SK-N-SH treated with all-trans-retinoic acid at 6 μM for 48 hours (cell line): ENCODE measurements at regions not wholly inside any gene's neighbourhood (a gene's known extent, or its start where the extent isn't known, plus 50 kb on each side); places are given as distances from the start of the nearest gene placed in this dataset.

Experiments
- ATAC-seq: fragments of 200-7000 bp; cut with Tn5 transposase; 3 replicates; pipeline ENCODE4 v1.9.1; 2020; ENCODE audit warnings: mild to moderate bottlenecking, moderate library complexity
- ARNTL ChIP-seq: fragments of 450-650 bp; formaldehyde crosslinking; IDR thresholded peaks from 2 replicates; pipeline ENCODE4 v1.5.0; 2020; ENCODE audit warnings: low read depth, mild to moderate bottlenecking, moderate library complexity, borderline replicate concordance
- BACH2 ChIP-seq: fragments of 250-450 bp; sonication (Bioruptor Pico); IDR thresholded peaks from 2 replicates; pipeline ENCODE4 v1.9.0; 2021; ENCODE audit warnings: mild to moderate bottlenecking, borderline replicate concordance
- CSDC2 ChIP-seq: fragments of 250-450 bp; sonication (Bioruptor Pico); IDR thresholded peaks from 2 replicates; pipeline ENCODE4 v1.5.0; 2020; ENCODE audit warnings: mild to moderate bottlenecking, moderate library complexity
- PPARA ChIP-seq: fragments of 250-450 bp; sonication (Bioruptor Pico); IDR thresholded peaks from 2 replicates; pipeline ENCODE4 v1.5.0; 2020; ENCODE audit warnings: mild to moderate bottlenecking, borderline replicate concordance
- SNAI2 ChIP-seq: fragments of 250-450 bp; sonication (Bioruptor Pico); IDR thresholded peaks from 2 replicates; pipeline ENCODE4 v1.5.0; 2020; ENCODE audit warnings: mild to moderate bottlenecking, moderate library complexity
- TCF4 ChIP-seq: fragments of 250-450 bp; sonication (Bioruptor Pico); IDR thresholded peaks from 2 replicates; pipeline ENCODE4 v1.8.0; 2021; ENCODE audit warnings: mild to moderate bottlenecking, moderate library complexity, borderline replicate concordance
- TOX ChIP-seq: fragments of 250-450 bp; sonication (Bioruptor Pico); IDR thresholded peaks from 2 replicates; pipeline ENCODE4 v1.8.0; 2021; ENCODE audit warnings: mild to moderate bottlenecking, moderate library complexity, borderline replicate concordance
- ZC3H10 ChIP-seq: fragments of 250-450 bp; sonication (Bioruptor Pico); IDR thresholded peaks from 2 replicates; pipeline ENCODE4 v1.5.1; 2021; ENCODE audit warnings: mild to moderate bottlenecking, moderate library complexity
- ZFP3 ChIP-seq: fragments of 250-450 bp; sonication (Bioruptor Pico); IDR thresholded peaks from 2 replicates; pipeline ENCODE4 v1.5.0; 2020; ENCODE audit warnings: mild to moderate bottlenecking, moderate library complexity
- ZFP30 ChIP-seq: fragments of 450-650 bp; formaldehyde crosslinking; IDR thresholded peaks from 2 replicates; pipeline ENCODE4 v1.5.0; 2022; ENCODE audit warnings: mild to moderate bottlenecking, moderate library complexity
- ZNF70 ChIP-seq: fragments of 450-650 bp; formaldehyde crosslinking; IDR thresholded peaks from 2 replicates; pipeline ENCODE4 v1.5.0; 2020; ENCODE audit warnings: mild to moderate bottlenecking, moderate library complexity
- ZNF8 ChIP-seq: fragments of 450-650 bp; formaldehyde crosslinking; IDR thresholded peaks from 2 replicates; pipeline ENCODE4 v1.5.0; 2020; ENCODE audit warnings: mild to moderate bottlenecking, moderate library complexity
- TF ChIP-seq, protein P1 (sequence below): fragments of 250-450 bp; sonication (Bioruptor Pico); IDR thresholded peaks from 2 replicates; pipeline ENCODE4 v1.8.0; 2021; ENCODE audit warnings: low read depth, mild to moderate bottlenecking, moderate library complexity, borderline replicate concordance
- TF ChIP-seq, protein P2 (sequence below): fragments of 250-450 bp; sonication (Bioruptor Pico); IDR thresholded peaks from 2 replicates; pipeline ENCODE4 v1.5.0; 2020; ENCODE audit warnings: mild to moderate bottlenecking, moderate library complexity
- TF ChIP-seq, protein P3 (sequence below): fragments of 250-450 bp; sonication (Bioruptor Pico); IDR thresholded peaks from 2 replicates; pipeline ENCODE4 v1.8.0; 2020; ENCODE audit warnings: mild to moderate bottlenecking, moderate library complexity, borderline replicate concordance

DNA sequence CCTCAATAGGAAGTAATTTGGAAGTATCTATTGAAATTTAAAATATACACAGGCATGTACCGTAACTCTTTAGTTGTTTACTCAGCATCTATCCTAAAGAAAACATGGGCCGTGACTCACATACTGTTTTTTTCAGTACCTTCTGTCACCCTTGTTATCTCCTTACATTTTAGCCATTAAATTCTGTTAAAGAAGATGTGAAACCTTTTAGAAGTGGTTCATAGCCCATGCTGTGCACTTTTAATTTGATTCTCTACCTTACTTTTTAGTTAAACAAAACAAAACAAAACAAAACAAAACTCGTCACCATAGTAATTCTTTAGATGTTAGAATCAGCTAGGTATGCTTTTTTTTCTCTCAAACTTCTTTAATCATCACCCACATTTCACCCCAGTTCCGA is 494.4 kb upstream of the RGS6 start:
- TF ChIP-seq, protein P1, sequence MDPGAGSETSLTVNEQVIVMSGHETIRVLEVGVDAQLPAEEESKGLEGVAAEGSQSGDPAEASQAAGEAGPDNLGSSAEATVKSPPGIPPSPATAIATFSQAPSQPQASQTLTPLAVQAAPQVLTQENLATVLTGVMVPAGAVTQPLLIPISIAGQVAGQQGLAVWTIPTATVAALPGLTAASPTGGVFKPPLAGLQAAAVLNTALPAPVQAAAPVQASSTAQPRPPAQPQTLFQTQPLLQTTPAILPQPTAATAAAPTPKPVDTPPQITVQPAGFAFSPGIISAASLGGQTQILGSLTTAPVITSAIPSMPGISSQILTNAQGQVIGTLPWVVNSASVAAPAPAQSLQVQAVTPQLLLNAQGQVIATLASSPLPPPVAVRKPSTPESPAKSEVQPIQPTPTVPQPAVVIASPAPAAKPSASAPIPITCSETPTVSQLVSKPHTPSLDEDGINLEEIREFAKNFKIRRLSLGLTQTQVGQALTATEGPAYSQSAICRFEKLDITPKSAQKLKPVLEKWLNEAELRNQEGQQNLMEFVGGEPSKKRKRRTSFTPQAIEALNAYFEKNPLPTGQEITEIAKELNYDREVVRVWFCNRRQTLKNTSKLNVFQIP (CRISPR knock-in tag), result no peak
- TF ChIP-seq, protein P2, sequence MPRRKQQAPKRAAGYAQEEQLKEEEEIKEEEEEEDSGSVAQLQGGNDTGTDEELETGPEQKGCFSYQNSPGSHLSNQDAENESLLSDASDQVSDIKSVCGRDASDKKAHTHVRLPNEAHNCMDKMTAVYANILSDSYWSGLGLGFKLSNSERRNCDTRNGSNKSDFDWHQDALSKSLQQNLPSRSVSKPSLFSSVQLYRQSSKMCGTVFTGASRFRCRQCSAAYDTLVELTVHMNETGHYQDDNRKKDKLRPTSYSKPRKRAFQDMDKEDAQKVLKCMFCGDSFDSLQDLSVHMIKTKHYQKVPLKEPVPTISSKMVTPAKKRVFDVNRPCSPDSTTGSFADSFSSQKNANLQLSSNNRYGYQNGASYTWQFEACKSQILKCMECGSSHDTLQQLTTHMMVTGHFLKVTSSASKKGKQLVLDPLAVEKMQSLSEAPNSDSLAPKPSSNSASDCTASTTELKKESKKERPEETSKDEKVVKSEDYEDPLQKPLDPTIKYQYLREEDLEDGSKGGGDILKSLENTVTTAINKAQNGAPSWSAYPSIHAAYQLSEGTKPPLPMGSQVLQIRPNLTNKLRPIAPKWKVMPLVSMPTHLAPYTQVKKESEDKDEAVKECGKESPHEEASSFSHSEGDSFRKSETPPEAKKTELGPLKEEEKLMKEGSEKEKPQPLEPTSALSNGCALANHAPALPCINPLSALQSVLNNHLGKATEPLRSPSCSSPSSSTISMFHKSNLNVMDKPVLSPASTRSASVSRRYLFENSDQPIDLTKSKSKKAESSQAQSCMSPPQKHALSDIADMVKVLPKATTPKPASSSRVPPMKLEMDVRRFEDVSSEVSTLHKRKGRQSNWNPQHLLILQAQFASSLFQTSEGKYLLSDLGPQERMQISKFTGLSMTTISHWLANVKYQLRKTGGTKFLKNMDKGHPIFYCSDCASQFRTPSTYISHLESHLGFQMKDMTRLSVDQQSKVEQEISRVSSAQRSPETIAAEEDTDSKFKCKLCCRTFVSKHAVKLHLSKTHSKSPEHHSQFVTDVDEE (CRISPR knock-in tag), result no peak
- TF ChIP-seq, protein P3, sequence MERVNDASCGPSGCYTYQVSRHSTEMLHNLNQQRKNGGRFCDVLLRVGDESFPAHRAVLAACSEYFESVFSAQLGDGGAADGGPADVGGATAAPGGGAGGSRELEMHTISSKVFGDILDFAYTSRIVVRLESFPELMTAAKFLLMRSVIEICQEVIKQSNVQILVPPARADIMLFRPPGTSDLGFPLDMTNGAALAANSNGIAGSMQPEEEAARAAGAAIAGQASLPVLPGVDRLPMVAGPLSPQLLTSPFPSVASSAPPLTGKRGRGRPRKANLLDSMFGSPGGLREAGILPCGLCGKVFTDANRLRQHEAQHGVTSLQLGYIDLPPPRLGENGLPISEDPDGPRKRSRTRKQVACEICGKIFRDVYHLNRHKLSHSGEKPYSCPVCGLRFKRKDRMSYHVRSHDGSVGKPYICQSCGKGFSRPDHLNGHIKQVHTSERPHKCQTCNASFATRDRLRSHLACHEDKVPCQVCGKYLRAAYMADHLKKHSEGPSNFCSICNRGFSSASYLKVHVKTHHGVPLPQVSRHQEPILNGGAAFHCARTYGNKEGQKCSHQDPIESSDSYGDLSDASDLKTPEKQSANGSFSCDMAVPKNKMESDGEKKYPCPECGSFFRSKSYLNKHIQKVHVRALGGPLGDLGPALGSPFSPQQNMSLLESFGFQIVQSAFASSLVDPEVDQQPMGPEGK, result no peak
- no peak for ATAC-seq

DNA sequence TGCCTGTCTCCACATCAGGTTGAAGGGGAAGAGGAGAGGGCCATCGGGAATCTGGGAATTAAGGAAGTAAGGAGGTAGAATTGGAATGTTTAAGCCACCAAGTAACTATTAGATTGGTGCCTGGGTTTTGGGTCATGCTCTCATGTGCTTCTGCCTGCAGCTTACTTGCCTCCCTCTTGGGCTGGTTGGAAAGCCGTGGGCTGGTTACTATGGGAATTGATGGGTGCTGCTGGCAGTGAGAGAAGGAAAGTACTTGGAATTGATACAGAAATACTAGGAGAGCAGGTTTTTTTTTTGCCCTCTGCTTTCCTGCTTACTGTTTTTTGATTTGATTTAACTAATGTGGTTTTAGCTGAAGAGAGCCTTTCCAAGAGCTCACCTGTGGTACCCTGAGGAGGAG is 493.5 kb upstream of the RGS6 start:
- peak; percentile 68 for ATAC-seq
- TF ChIP-seq TCF4 (no peak), ARNTL (CRISPR knock-in tag) (no peak), ZNF70 (CRISPR knock-in tag) (no peak), ZFP30 (CRISPR knock-in tag) (no peak), TOX (CRISPR knock-in tag) (no peak), SNAI2 (CRISPR knock-in tag) (no peak), ZC3H10 (CRISPR knock-in tag) (no peak), PPARA (no peak)
- TF ChIP-seq, protein P3, result no peak
- TF ChIP-seq, protein P1 (CRISPR knock-in tag), result no peak
- TF ChIP-seq, all 23 proteins: peak for 0

DNA sequence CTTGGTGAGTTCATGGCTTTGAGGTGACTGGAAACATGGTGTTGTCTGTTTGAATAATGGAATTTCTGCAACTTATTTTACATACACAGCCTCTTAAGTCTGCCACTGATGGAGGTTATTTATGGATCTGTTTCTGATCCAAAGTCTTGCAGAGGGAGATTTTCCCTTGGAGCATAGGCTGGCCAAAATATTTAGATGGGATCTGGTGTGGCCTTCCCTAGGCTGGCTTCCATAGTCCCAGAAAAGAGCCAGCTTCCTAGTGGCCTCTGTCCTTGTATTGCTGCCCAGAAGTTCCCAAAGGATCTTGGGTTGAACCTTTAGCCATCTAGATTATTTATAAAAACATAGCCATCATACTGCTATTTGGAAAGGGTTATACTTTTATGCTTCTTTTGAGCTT is 491.1 kb upstream of the RGS6 start:
- TF ChIP-seq, protein P3, result no peak
- TF ChIP-seq CSDC2 (CRISPR knock-in tag), result no peak
- TF ChIP-seq PPARA, result no peak
- TF ChIP-seq ZNF8 (CRISPR knock-in tag), result no peak
- TF ChIP-seq ARNTL (CRISPR knock-in tag), result no peak
- no peak for TF ChIP-seq ZFP30 (CRISPR knock-in tag)
- no peak for TF ChIP-seq ZFP3
- no peak for TF ChIP-seq BACH2
- ATAC-seq, result no peak
